Activated naive CD4-positive, alpha-beta T cell treated with anti-CD3 and anti-CD28 coated beads, Interleukin-2, amount 10 ng/mL, durations not matched to agents 7 days and 5 days (primary cell): ENCODE measurements at regions not wholly inside any gene's neighbourhood (a gene's known extent, or its start where the extent isn't known, plus 50 kb on each side); places are given as distances from the start of the nearest gene placed in this dataset.

Experiments
- CTCF ChIA-PET: fragments of 350-600 bp; sonication (Branson Sonifier 250); formaldehyde crosslinking; loops from one replicate; lab custom pipeline; 2021; ENCODE audit warnings: antibody characterized with exemption; lab: Charles Lee
- DNase-seq: peaks from one replicate; pipeline ENCODE4 v3.0.0-alpha.2; 2020
- H3K27ac Mint-ChIP-seq: one replicate; pipeline ENCODE4 v1.8.0; 2021; ENCODE audit warnings: mild to moderate bottlenecking, moderate library complexity, mixed read lengths
- H3K27me3 Mint-ChIP-seq: one replicate; pipeline ENCODE4 v1.8.0; 2021; ENCODE audit warnings: mild to moderate bottlenecking, mixed read lengths
- H3K36me3 Mint-ChIP-seq: one replicate; pipeline ENCODE4 v1.8.0; 2021; ENCODE audit warnings: mixed read lengths
- H3K4me1 Mint-ChIP-seq: one replicate; pipeline ENCODE4 v1.8.0; 2021; ENCODE audit warnings: mixed read lengths
- H3K4me3 Mint-ChIP-seq: one replicate; pipeline ENCODE4 v1.8.0; 2021; ENCODE audit warnings: mild to moderate bottlenecking, moderate library complexity, mixed read lengths
- H3K9me3 Mint-ChIP-seq: one replicate; pipeline ENCODE4 v1.8.0; 2021; ENCODE audit warnings: mixed read lengths

- H3K36me3 Mint-ChIP-seq, result no peaks in the 10 kb centered on the region
- no peak for DNase-seq
- no peaks in the 10 kb centered on the region for H3K27me3 Mint-ChIP-seq
- no peak overlapping the region for H3K4me3 Mint-ChIP-seq
- H3K4me1 Mint-ChIP-seq, result no peaks in the 10 kb centered on the region
- CTCF ChIA-PET, result no interaction called here
- H3K9me3 Mint-ChIP-seq, result no peaks in the 10 kb centered on the region
- H3K27ac Mint-ChIP-seq, result no peak overlapping the region
Measured at GRCh38 chr6:112562301-112563231, 215.4 kb downstream of the RFPL4B start.

- Mint-ChIP-seq H3K4me3 (no peak overlapping the region), H3K27ac (no peak overlapping the region), H3K4me1 (no peaks in the 10 kb centered on the region), H3K9me3 (no peaks in the 10 kb centered on the region), H3K27me3 (no peaks in the 10 kb centered on the region), H3K36me3 (no peaks in the 10 kb centered on the region)
- no peak for DNase-seq
- CTCF ChIA-PET, result no interaction called here
Measured at GRCh38 chr6:112563368-112563767, 216.2 kb downstream of the RFPL4B start.

GRCh38 chr6:112568066-112568465 lies 220.9 kb downstream of the RFPL4B start:
- Mint-ChIP-seq H3K36me3 (no peaks in the 10 kb centered on the region), H3K27me3 (no peaks in the 10 kb centered on the region), H3K4me3 (no peak overlapping the region), H3K4me1 (no peaks in the 10 kb centered on the region), H3K9me3 (no peaks in the 10 kb centered on the region), H3K27ac (no peak overlapping the region)
- CTCF ChIA-PET, result no interaction called here
- DNase-seq, result no peak

- Mint-ChIP-seq H3K4me3 (no peak overlapping the region), H3K27me3 (no peaks in the 10 kb centered on the region), H3K9me3 (no peaks in the 10 kb centered on the region), H3K36me3 (no peaks in the 10 kb centered on the region), H3K27ac (no peak overlapping the region), H3K4me1 (no peaks in the 10 kb centered on the region)
- no peak for DNase-seq
- CTCF ChIA-PET, result no interaction called here
Measured at GRCh38 chr6:112571488-112572270, 224.5 kb downstream of the RFPL4B start.

- H3K4me3 Mint-ChIP-seq, result no peak overlapping the region
- CTCF ChIA-PET, result no interaction called here
- H3K9me3 Mint-ChIP-seq, result no peaks in the 10 kb centered on the region
Measured at GRCh38 chr6:112574190-112574589, 227.1 kb downstream of the RFPL4B start.

GRCh38 chr6:112575309-112575834 lies 228.2 kb downstream of the RFPL4B start:
- Mint-ChIP-seq H3K4me1 (no peaks in the 10 kb centered on the region), H3K9me3 (no peaks in the 10 kb centered on the region), H3K36me3 (no peaks in the 10 kb centered on the region), H3K27me3 (no peaks in the 10 kb centered on the region), H3K27ac (no peak overlapping the region), H3K4me3 (no peak overlapping the region)
- CTCF ChIA-PET, result no interaction called here
- DNase-seq, result no peak

More at GRCh38 chr6:112574190-112574589, 227.1 kb downstream of the RFPL4B start:
- no peaks in the 10 kb centered on the region for H3K36me3 Mint-ChIP-seq
- no peaks in the 10 kb centered on the region for H3K4me1 Mint-ChIP-seq
- DNase-seq, result no peak
- H3K27me3 Mint-ChIP-seq, result no peaks in the 10 kb centered on the region
- H3K27ac Mint-ChIP-seq, result no peak overlapping the region

- Mint-ChIP-seq H3K27ac (no peak overlapping the region), H3K4me1 (no peaks in the 10 kb centered on the region), H3K27me3 (no peaks in the 10 kb centered on the region), H3K9me3 (no peaks in the 10 kb centered on the region), H3K4me3 (no peak overlapping the region), H3K36me3 (no peaks in the 10 kb centered on the region)
- CTCF ChIA-PET, result no interaction called here
- no peak for DNase-seq
Measured at GRCh38 chr6:112576423-112576822, 229.3 kb downstream of the RFPL4B start.

GRCh38 chr6:112579601-112580000 lies 232.5 kb downstream of the RFPL4B start:
- Mint-ChIP-seq H3K27ac (no peak overlapping the region), H3K36me3 (no peaks in the 10 kb centered on the region), H3K4me3 (no peak overlapping the region), H3K4me1 (no peaks in the 10 kb centered on the region), H3K27me3 (no peaks in the 10 kb centered on the region), H3K9me3 (no peaks in the 10 kb centered on the region)
- DNase-seq, result no peak
- CTCF ChIA-PET, result no interaction called here

GRCh38 chr6:112581015-112581414 lies 233.9 kb downstream of the RFPL4B start:
- Mint-ChIP-seq H3K4me1 (no peaks in the 10 kb centered on the region), H3K4me3 (no peak overlapping the region), H3K9me3 (no peaks in the 10 kb centered on the region), H3K36me3 (no peaks in the 10 kb centered on the region), H3K27ac (no peak overlapping the region), H3K27me3 (no peaks in the 10 kb centered on the region)
- no peak for DNase-seq
- CTCF ChIA-PET, result no interaction called here

- Mint-ChIP-seq H3K9me3 (no peaks in the 10 kb centered on the region), H3K27me3 (no peaks in the 10 kb centered on the region), H3K36me3 (no peaks in the 10 kb centered on the region), H3K27ac (no peak overlapping the region), H3K4me3 (no peak overlapping the region), H3K4me1 (no peaks in the 10 kb centered on the region)
- CTCF ChIA-PET, result no interaction called here
- DNase-seq, result no peak
Measured at GRCh38 chr6:112590326-112590725, 243.2 kb downstream of the RFPL4B start.

- CTCF ChIA-PET, result no interaction called here
- no peaks in the 10 kb centered on the region for H3K4me1 Mint-ChIP-seq
- no peak overlapping the region for H3K4me3 Mint-ChIP-seq
- no peaks in the 10 kb centered on the region for H3K36me3 Mint-ChIP-seq
- no peaks in the 10 kb centered on the region for H3K27me3 Mint-ChIP-seq
- no peak for DNase-seq
- no peak overlapping the region for H3K27ac Mint-ChIP-seq
- H3K9me3 Mint-ChIP-seq, result no peaks in the 10 kb centered on the region
Measured at GRCh38 chr6:112591329-112591728, 244.2 kb downstream of the RFPL4B start.

GRCh38 chr6:112592159-112592558 lies 245.0 kb downstream of the RFPL4B start:
- Mint-ChIP-seq H3K4me1 (no peaks in the 10 kb centered on the region), H3K9me3 (no peaks in the 10 kb centered on the region), H3K27ac (no peak overlapping the region), H3K36me3 (no peaks in the 10 kb centered on the region), H3K4me3 (no peak overlapping the region), H3K27me3 (no peaks in the 10 kb centered on the region)
- CTCF ChIA-PET, result no interaction called here
- no peak for DNase-seq

GRCh38 chr6:112594886-112595594 lies 247.9 kb downstream of the RFPL4B start:
- H3K4me1 Mint-ChIP-seq, result no peaks in the 10 kb centered on the region
- H3K4me3 Mint-ChIP-seq, result no peak overlapping the region
- CTCF ChIA-PET, result no interaction called here
- H3K36me3 Mint-ChIP-seq, result no peaks in the 10 kb centered on the region
- H3K9me3 Mint-ChIP-seq, result no peaks in the 10 kb centered on the region
- H3K27ac Mint-ChIP-seq, result no peak overlapping the region
- no peak for DNase-seq
- no peaks in the 10 kb centered on the region for H3K27me3 Mint-ChIP-seq

- Mint-ChIP-seq H3K36me3 (no peaks in the 10 kb centered on the region), H3K9me3 (no peaks in the 10 kb centered on the region), H3K4me1 (no peaks in the 10 kb centered on the region), H3K4me3 (no peak overlapping the region), H3K27ac (no peak overlapping the region), H3K27me3 (no peaks in the 10 kb centered on the region)
- no peak for DNase-seq
- CTCF ChIA-PET, result no interaction called here
Measured at GRCh38 chr6:112595841-112596240, 248.7 kb downstream of the RFPL4B start.
